ENCODE measurements at regions not wholly inside any gene's neighbourhood (a gene's known extent, or its start where the extent isn't known, plus 50 kb on each side); places are given as distances from the start of the nearest gene placed in this dataset.

DNA sequence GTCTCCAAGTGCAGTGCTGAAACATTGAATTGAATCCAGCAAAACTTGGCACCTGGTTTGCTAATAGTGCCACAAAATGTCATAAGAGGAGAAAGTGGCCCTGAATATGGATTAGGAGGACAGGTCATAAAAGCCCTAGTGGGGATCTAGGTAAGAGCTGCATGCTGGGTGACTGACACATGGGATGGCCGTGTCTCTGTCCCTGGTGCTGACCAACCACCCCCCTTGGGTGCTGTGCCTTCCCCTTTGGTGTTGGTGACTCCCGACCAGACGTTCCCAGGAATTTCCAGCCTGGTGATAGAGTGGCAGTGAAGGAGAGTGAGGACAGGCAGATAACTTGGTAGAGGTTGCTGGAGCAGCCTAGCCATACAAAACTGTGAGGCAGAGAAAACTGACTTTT lies 142.8 kb downstream of the VRK1 start:
- Histone ChIP-seq H3K4me1 (ENCODE audit: insufficient read depth, low read length) (no peaks in the 10 kb centered on the region), H3K9me3 (ENCODE audit: low read length) (no peaks in the 10 kb centered on the region), H3K27me3 (ENCODE audit: control insufficient read depth in 1 of 2, insufficient read depth in 2 of 2, low read length in 2 of 2) (no peaks in the 10 kb centered on the region), H3K9ac (ENCODE audit: insufficient read depth, low read depth, low read length) (no peak overlapping the region), H3K4me3 (replicated peaks in 1 of 3; ENCODE audit: insufficient read depth in 1 of 3, low read depth in 2 of 3, low read length in 3 of 3) (no peak overlapping the region), H3K36me3 (replicated peaks in 1 of 2; ENCODE audit: control insufficient read depth in 1 of 2, insufficient read depth in 2 of 2, low read length in 2 of 2) (no peaks in the 10 kb centered on the region), H3K79me2 (ENCODE audit: insufficient read depth, low read length) (no peaks in the 10 kb centered on the region), H4K20me1 (ENCODE audit: insufficient read depth, low read length) (no peaks in the 10 kb centered on the region; the same call in 1 of the 2 replicates), H2AFZ (ENCODE audit: low read length) (no peak overlapping the region), H3K27ac (ENCODE audit: extremely low read length, insufficient read depth, low read length) (no peak overlapping the region), H3K4me2 (ENCODE audit: low read depth, low read length) (no peak overlapping the region)
- in situ Hi-C loops (cut with HindIII; ENCODE audit: extremely low pct_ligation_motif_present, low pct_unique_long_range_greater_than_20kb), result no loop called here
- 0% methylated on average over 3 of the region's 3 CpGs for WGBS (ENCODE audit: low lambda C conversion rate)
- DNase-seq (ENCODE audit: low spot score) (peak; percentile 16), FAIRE-seq (no peak), ATAC-seq (peak; percentile 85)
- BruUV-seq (replicated peaks), result no TSS peak
- ChIA-PET POLR2A (no interaction called here), CTCF (ENCODE audit: low intra/inter-chr PET ratio, low total read pairs) (no interaction called here)
- intact Hi-C loops (cut with micrococcal nuclease; ENCODE audit: unreplicated experiment), result no loop called here
- TF ChIP-seq WIZ (CRISPR knock-in tag; IDR thresholded peaks at IDR 0.05) (peak; percentile 73; the same call in 1 of the 2 replicates), TCF7L2 (IDR thresholded peaks at IDR 0.05; ENCODE audit: low read depth, low read length) (no peak), EHMT2 (IDR thresholded peaks at IDR 0.05; ENCODE audit: borderline replicate concordance, low read depth, low read length) (peak; percentile 71; the same call in 1 of the 2 replicates), MIER2 (CRISPR knock-in tag; IDR thresholded peaks at IDR 0.05) (peak; percentile 94), ZSCAN20 (CRISPR knock-in tag; IDR thresholded peaks at IDR 0.05; ENCODE audit: borderline replicate concordance) (no peak)
- TF ChIP-seq, protein P1, sequence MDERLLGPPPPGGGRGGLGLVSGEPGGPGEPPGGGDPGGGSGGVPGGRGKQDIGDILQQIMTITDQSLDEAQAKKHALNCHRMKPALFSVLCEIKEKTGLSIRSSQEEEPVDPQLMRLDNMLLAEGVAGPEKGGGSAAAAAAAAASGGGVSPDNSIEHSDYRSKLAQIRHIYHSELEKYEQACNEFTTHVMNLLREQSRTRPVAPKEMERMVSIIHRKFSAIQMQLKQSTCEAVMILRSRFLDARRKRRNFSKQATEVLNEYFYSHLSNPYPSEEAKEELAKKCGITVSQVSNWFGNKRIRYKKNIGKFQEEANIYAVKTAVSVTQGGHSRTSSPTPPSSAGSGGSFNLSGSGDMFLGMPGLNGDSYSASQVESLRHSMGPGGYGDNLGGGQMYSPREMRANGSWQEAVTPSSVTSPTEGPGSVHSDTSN (CRISPR knock-in tag; IDR thresholded peaks at IDR 0.05), result peak; percentile 31; the same call in 1 of the 2 replicates
- TF ChIP-seq, protein P2, sequence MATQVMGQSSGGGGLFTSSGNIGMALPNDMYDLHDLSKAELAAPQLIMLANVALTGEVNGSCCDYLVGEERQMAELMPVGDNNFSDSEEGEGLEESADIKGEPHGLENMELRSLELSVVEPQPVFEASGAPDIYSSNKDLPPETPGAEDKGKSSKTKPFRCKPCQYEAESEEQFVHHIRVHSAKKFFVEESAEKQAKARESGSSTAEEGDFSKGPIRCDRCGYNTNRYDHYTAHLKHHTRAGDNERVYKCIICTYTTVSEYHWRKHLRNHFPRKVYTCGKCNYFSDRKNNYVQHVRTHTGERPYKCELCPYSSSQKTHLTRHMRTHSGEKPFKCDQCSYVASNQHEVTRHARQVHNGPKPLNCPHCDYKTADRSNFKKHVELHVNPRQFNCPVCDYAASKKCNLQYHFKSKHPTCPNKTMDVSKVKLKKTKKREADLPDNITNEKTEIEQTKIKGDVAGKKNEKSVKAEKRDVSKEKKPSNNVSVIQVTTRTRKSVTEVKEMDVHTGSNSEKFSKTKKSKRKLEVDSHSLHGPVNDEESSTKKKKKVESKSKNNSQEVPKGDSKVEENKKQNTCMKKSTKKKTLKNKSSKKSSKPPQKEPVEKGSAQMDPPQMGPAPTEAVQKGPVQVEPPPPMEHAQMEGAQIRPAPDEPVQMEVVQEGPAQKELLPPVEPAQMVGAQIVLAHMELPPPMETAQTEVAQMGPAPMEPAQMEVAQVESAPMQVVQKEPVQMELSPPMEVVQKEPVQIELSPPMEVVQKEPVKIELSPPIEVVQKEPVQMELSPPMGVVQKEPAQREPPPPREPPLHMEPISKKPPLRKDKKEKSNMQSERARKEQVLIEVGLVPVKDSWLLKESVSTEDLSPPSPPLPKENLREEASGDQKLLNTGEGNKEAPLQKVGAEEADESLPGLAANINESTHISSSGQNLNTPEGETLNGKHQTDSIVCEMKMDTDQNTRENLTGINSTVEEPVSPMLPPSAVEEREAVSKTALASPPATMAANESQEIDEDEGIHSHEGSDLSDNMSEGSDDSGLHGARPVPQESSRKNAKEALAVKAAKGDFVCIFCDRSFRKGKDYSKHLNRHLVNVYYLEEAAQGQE (IDR thresholded peaks at IDR 0.05; ENCODE audit: borderline replicate concordance in 1 of 2, low read depth in 1 of 2, low read length in 2 of 2), result peak; percentile 87 to 95

All from HepG2 (cell line).